Endothelial cell (in vitro differentiated cells): ENCODE measurements at regions not wholly inside any gene's neighbourhood (a gene's known extent, or its start where the extent isn't known, plus 50 kb on each side); places are given as distances from the start of the nearest gene placed in this dataset.

Source experiments
- DNase-seq: peaks from one replicate; pipeline ENCODE4 v3.0.0; 2021; ENCODE audit warnings: low spot score
- H3K27ac Mint-ChIP-seq: one replicate; pipeline ENCODE4 v1.8.0; 2021; ENCODE audit warnings: mixed read lengths, inconsistent platforms; ENCODE audit not compliant: unreplicated experiment
- H3K27me3 Mint-ChIP-seq: one replicate; pipeline ENCODE4 v1.8.0; 2021; ENCODE audit warnings: mild to moderate bottlenecking, moderate library complexity, mixed read lengths, inconsistent platforms; ENCODE audit not compliant: unreplicated experiment
- H3K36me3 Mint-ChIP-seq: one replicate; pipeline ENCODE4 v1.8.0; 2021; ENCODE audit warnings: mild to moderate bottlenecking, low read depth, mixed read lengths, inconsistent platforms; ENCODE audit not compliant: unreplicated experiment
- H3K4me1 Mint-ChIP-seq: one replicate; pipeline ENCODE4 v1.8.0; 2021; ENCODE audit warnings: mild to moderate bottlenecking, mixed read lengths, inconsistent platforms; ENCODE audit not compliant: unreplicated experiment
- H3K4me3 Mint-ChIP-seq: one replicate; pipeline ENCODE4 v1.8.0; 2021; ENCODE audit warnings: mild to moderate bottlenecking, mixed read lengths, inconsistent platforms; ENCODE audit not compliant: unreplicated experiment
- H3K9me3 Mint-ChIP-seq: one replicate; pipeline ENCODE4 v1.8.0; 2021; ENCODE audit warnings: mixed read lengths, inconsistent platforms; ENCODE audit not compliant: unreplicated experiment
- CTCF ChIP-seq: fragments of 200-600 bp; sonication (generic); IDR thresholded peaks from one replicate; pipeline ENCODE4 v1.5.0; 2021; ENCODE audit warnings: antibody characterized with exemption; ENCODE audit not compliant: unreplicated experiment

DNA sequence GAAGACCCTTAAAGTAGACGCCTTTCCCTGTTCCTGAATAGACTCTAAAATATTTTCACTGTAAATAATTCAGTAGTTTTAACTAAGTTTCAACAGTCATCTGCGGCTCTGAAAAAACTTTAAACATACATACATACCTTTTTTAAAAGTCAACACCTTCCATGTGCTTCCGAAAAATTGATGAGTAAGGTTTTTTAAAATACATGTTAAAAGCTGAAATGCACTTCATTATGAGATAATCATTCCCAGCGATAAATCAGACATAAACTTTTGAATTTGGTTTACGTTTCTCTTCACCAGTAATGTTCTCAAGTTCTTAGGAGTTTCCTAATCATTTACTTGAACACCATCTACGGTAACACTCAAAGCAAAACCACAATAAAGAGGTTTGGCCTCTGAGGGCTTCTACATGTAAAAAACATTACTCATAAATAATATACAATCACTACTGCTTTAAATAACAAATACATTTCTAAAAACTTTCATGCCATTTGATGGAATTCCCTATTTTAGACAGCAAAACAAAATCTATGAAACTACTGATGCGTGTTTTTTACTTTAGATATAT is 403.5 kb downstream of the SHQ1 start:
- Mint-ChIP-seq H3K27ac (peak overlapping the region; percentile 0), H3K4me3 (peak overlapping the region; percentile 95), H3K27me3 (peaks cover 14% of the 10 kb centered on the region), H3K9me3 (no peaks in the 10 kb centered on the region), H3K36me3 (peaks cover 16% of the 10 kb centered on the region), H3K4me1 (peaks cover 53% of the 10 kb centered on the region)
- no peak for TF ChIP-seq CTCF
- no peak for DNase-seq

GRCh38 chr3:72442759-72443158 is 405.5 kb downstream of the SHQ1 start:
- Mint-ChIP-seq H3K4me3 (no peak overlapping the region), H3K9me3 (no peaks in the 10 kb centered on the region)

DNA sequence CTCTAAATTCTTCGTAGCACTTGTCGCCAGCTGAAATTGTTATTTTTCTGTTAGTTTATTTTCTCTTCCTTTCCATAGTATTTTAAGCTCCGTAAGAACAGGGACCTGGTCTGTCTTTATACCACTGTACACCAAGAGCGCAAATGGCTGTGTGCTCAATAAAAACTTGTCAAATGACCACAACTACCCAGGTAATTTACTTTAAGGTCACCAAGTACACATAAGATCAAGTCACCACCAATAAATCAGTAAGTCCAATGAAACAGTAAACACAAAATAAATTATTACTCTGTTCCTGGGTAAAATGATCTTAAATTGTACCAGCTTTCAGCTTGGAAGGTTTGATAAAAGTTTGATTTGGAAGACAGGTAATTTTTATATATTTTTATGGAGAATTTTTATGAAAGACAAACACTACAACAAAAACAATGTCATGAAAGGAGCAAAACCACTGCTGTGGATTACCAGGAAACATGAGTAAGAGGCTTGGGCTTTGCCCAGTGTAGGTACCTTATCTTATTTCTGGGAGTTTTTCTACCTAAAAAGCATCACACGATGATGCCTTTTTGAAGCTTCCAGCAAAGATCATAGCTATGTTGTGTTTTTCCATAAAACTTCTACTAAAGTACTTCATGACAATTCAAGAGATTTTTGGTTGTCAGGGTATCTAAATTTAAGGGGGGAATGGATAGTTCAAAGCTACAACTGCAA is 406.8 kb downstream of the SHQ1 start:
- Mint-ChIP-seq H3K27me3 (peaks cover 6% of the 10 kb centered on the region), H3K4me1 (peaks cover 81% of the 10 kb centered on the region), H3K36me3 (peaks cover 25% of the 10 kb centered on the region), H3K9me3 (no peaks in the 10 kb centered on the region), H3K4me3 (no peak overlapping the region), H3K27ac (no peak overlapping the region)
- no peak for DNase-seq
- no peak for TF ChIP-seq CTCF

More at GRCh38 chr3:72442759-72443158, 405.5 kb downstream of the SHQ1 start:
- Mint-ChIP-seq H3K27ac (no peak overlapping the region), H3K27me3 (peaks cover 9% of the 10 kb centered on the region), H3K4me1 (peaks cover 73% of the 10 kb centered on the region), H3K36me3 (peaks cover 23% of the 10 kb centered on the region)
- no peak for TF ChIP-seq CTCF
- no peak for DNase-seq

- Mint-ChIP-seq H3K27me3 (peaks cover 2% of the 10 kb centered on the region), H3K4me1 (peaks cover 72% of the 10 kb centered on the region)
Measured at GRCh38 chr3:72440491-72440890, 407.8 kb downstream of the SHQ1 start.

More at GRCh38 chr3:72440491-72440890, 407.8 kb downstream of the SHQ1 start:
- H3K27ac Mint-ChIP-seq = no peak overlapping the region
- H3K36me3 Mint-ChIP-seq = peaks cover 16% of the 10 kb centered on the region
- TF ChIP-seq CTCF = no peak
- DNase-seq = no peak
- no peak overlapping the region for H3K4me3 Mint-ChIP-seq
- H3K9me3 Mint-ChIP-seq = no peaks in the 10 kb centered on the region
